GM18511 (cell line): ENCODE measurements at regions not wholly inside any gene's neighbourhood (a gene's known extent, or its start where the extent isn't known, plus 50 kb on each side); places are given as distances from the start of the nearest gene placed in this dataset.
"Not testable (repeated sequence)": the region's sequence is repeated elsewhere in the genome, so short reads cannot be mapped to it uniquely, and the experiment has no call there.

ENCODE experiments used
- ATAC-seq: cut with Tn5 transposase; IDR thresholded peaks from one replicate; pipeline ENCODE4 v1.9.1; 2021; ENCODE audit warnings: mild to moderate bottlenecking, moderate library complexity; ENCODE audit not compliant: unreplicated experiment

GRCh38 chr7:115654384-115655214 lies 376.0 kb downstream of the TFEC start:
- ATAC-seq, result peak; percentile 58

- ATAC-seq, result no peak
These were observed 381.1 kb downstream of the TFEC start for GRCh38 chr7:115649429-115649828.

GRCh38 chr7:115647712-115648111 lies 382.9 kb downstream of the TFEC start:
- no peak for ATAC-seq

- ATAC-seq, result no peak
These were observed 388.4 kb downstream of the TFEC start for GRCh38 chr7:115642194-115642593.

GRCh38 chr7:115638853-115639252 lies 391.7 kb downstream of the TFEC start:
- ATAC-seq, result no peak

- no peak for ATAC-seq
These were observed 393.4 kb downstream of the TFEC start for GRCh38 chr7:115637128-115637527.

GRCh38 chr7:115635876-115636275 lies 394.7 kb downstream of the TFEC start:
- ATAC-seq, result no peak

GRCh38 chr7:115635376-115635775 lies 395.2 kb downstream of the TFEC start:
- no peak for ATAC-seq

- ATAC-seq, result no peak
These were observed 395.9 kb downstream of the TFEC start for GRCh38 chr7:115634633-115635032.

- ATAC-seq, result no peak
These were observed 397.9 kb downstream of the TFEC start for GRCh38 chr7:115632636-115633035.

- ATAC-seq, result no peak
These were observed 398.8 kb downstream of the TFEC start for GRCh38 chr7:115631782-115632181.

GRCh38 chr7:115630049-115630448 lies 400.5 kb downstream of the TFEC start:
- no peak for ATAC-seq

- no peak for ATAC-seq
These were observed 411.9 kb downstream of the TFEC start for GRCh38 chr7:115618676-115619075.

- ATAC-seq, result no peak
These were observed 416.7 kb downstream of the TFEC start for GRCh38 chr7:115613836-115614235.

GRCh38 chr7:115603416-115603815 lies 427.1 kb downstream of the TFEC start:
- ATAC-seq, result no peak

GRCh38 chr7:115600207-115600606 lies 430.4 kb downstream of the TFEC start:
- ATAC-seq, result no peak

GRCh38 chr7:115599184-115599583 lies 431.4 kb downstream of the TFEC start:
- not testable (repeated sequence) for ATAC-seq

GRCh38 chr7:115597220-115597619 lies 433.3 kb downstream of the TFEC start:
- not testable (repeated sequence) for ATAC-seq

GRCh38 chr7:115593111-115593510 lies 437.5 kb downstream of the TFEC start:
- ATAC-seq, result no peak

- no peak for ATAC-seq
These were observed 445.4 kb downstream of the TFEC start for GRCh38 chr7:115585015-115585718.

- ATAC-seq, result no peak
These were observed 447.6 kb downstream of the TFEC start for GRCh38 chr7:115582956-115583355.

- no peak for ATAC-seq
These were observed 452.0 kb downstream of the TFEC start for GRCh38 chr7:115578576-115578975.
